DND-41 (cell line): ENCODE measurements at regions not wholly inside any gene's neighbourhood (a gene's known extent, or its start where the extent isn't known, plus 50 kb on each side); places are given as distances from the start of the nearest gene placed in this dataset.

ENCODE experiments used
- CTCF ChIP-seq: IDR thresholded peaks from 2 replicates; pipeline ENCODE4 v1.5.1; 2012; ENCODE audit warnings: borderline replicate concordance, low read length, moderate library complexity, mild to moderate bottlenecking; ENCODE audit not compliant: poor library complexity, severe bottlenecking; ENCODE audit errors: extremely low read depth
- EZH2 ChIP-seq: IDR thresholded peaks from 3 replicates; pipeline ENCODE4 v1.6.1; 2012; ENCODE audit warnings: borderline replicate concordance, low read depth, mild to moderate bottlenecking, moderate library complexity, low read length, inconsistent platforms; ENCODE audit not compliant: severe bottlenecking

GRCh38 chr14:31988244-31988643 lies 88.9 kb upstream of the ARHGAP5 start:
- TF ChIP-seq CTCF (no peak), EZH2 (no peak)
